H1 (cell line): ENCODE measurements at regions not wholly inside any gene's neighbourhood (a gene's known extent, or its start where the extent isn't known, plus 50 kb on each side); places are given as distances from the start of the nearest gene placed in this dataset.

Source experiments
- ATF2 ChIP-seq: IDR thresholded peaks from 2 replicates; pipeline ENCODE4 v1.6.1; 2012; ENCODE audit warnings: low read length, inconsistent platforms
- GABPA ChIP-seq: IDR thresholded peaks from 2 replicates; pipeline ENCODE4 v1.6.1; 2011; ENCODE audit warnings: mild to moderate bottlenecking, low read length, moderate library complexity, borderline replicate concordance; ENCODE audit not compliant: insufficient read depth
- NRF1 ChIP-seq: IDR thresholded peaks from 2 replicates; pipeline ENCODE4 v1.6.1; 2011; ENCODE audit warnings: mild to moderate bottlenecking, low read depth, low read length, improper control_type of control experiment
- RFX5 ChIP-seq: IDR thresholded peaks from 2 replicates; pipeline ENCODE4 v1.6.1; 2011; ENCODE audit warnings: low read depth, low read length, improper control_type of control experiment, borderline replicate concordance
- SP1 ChIP-seq: IDR thresholded peaks from 2 replicates; pipeline ENCODE4 v1.6.1; 2011; ENCODE audit warnings: low read depth, low read length
- TCF12 ChIP-seq: IDR thresholded peaks from 2 replicates; pipeline ENCODE4 v1.6.1; 2011; ENCODE audit warnings: low read depth, mild to moderate bottlenecking, low read length

- TF ChIP-seq NRF1: no peak
- no peak for TF ChIP-seq SP1
- no peak for TF ChIP-seq RFX5
- TF ChIP-seq GABPA: no peak
- TF ChIP-seq ATF2: no peak
- no peak for TF ChIP-seq TCF12
- TF ChIP-seq, all 59 proteins: peak for 0
These were observed 367.7 kb upstream of the PRR16 start (continued) for GRCh38 chr5:120096413-120096812.
